Body of pancreas (tissue), 4 donors: ENCODE measurements at regions not wholly inside any gene's neighbourhood (a gene's known extent, or its start where the extent isn't known, plus 50 kb on each side); places are given as distances from the start of the nearest gene placed in this dataset.
"Not testable (repeated sequence)": the region's sequence is repeated elsewhere in the genome, so short reads cannot be mapped to it uniquely, and the experiment has no call there.

Experiments used
- ATAC-seq: fragments of 150-250 bp; one replicate; pipeline ENCODE4 v1.9.1; 2016
- DNase-seq, 4 donors: peaks; one replicate each; pipeline ENCODE4 v3.0.0-alpha.2; 2019
- H3K27ac ChIP-seq, 4 donors: fragments of 200-600 bp; sonication (generic); 1 replicate in 3 of 4; 2 replicates in 1 of 4; pipeline versions ENCODE4 v1.5.1 to v1.6.1; 2016 to 2019; ENCODE audit warnings: mild to moderate bottlenecking in 1 of 4, mixed read lengths in 1 of 4, moderate library complexity in 1 of 4
- H3K27me3 ChIP-seq, 2 donors: fragments of 200-600 bp; sonication (generic); one replicate each; pipeline ENCODE4 v1.6.0; 2016; ENCODE audit warnings: mild to moderate bottlenecking in 1 of 2
- H3K36me3 ChIP-seq, 2 donors: fragments of 200-600 bp; sonication (generic); replicated peaks in 1 of 2; 2 replicates each; pipeline ENCODE4 v1.5.1; 2016; ENCODE audit warnings: low read depth in 2 of 2; ENCODE audit not compliant: insufficient read depth in 1 of 2
- H3K4me1 ChIP-seq: fragments of 200-600 bp; sonication (generic); one replicate; pipeline ENCODE4 v1.6.0; 2016
- H3K4me3 ChIP-seq, 2 donors: fragments of 200-600 bp; sonication (generic); 1 replicate in 1 of 2; 2 replicates in 1 of 2; pipeline ENCODE4 v1.5.1; 2016 to 2019
- H3K9me3 ChIP-seq, 3 donors: fragments of 200-600 bp; sonication (generic); 1 replicate in 2 of 3; 2 replicates in 1 of 3; pipeline ENCODE4 v1.5.1; 2016
- POLR2A ChIP-seq, 3 donors: fragments of 450-650 bp; IDR thresholded peaks; one replicate each; pipeline ENCODE4 v1.6.1; 2016; ENCODE audit warnings: antibody characterized with exemption in 3 of 3, mild to moderate bottlenecking in 2 of 3
- WGBS, 2 donors: methylation state at CpG; one replicate each; pipeline ENCODE4 v1.1.5; 2017; 5-methylcytosine and 5-hydroxymethylcytosine counted together
- intact Hi-C: fragments of 100-400 bp; cut with DNase I; formaldehyde crosslinking; loops from one replicate; pipeline ENCODE4 v1.15.1; 2023
- TF ChIP-seq, protein P1 (sequence below), 7 experiments: fragments of 450-650 bp in 4 of 7; fragments of 200-600 bp in 3 of 7; sonication (generic) in 3 of 7; IDR thresholded peaks; one replicate each; pipeline ENCODE4 v1.5.1; 2016 to 2019; ENCODE audit warnings: antibody characterized with exemption in 7 of 7

DNA sequence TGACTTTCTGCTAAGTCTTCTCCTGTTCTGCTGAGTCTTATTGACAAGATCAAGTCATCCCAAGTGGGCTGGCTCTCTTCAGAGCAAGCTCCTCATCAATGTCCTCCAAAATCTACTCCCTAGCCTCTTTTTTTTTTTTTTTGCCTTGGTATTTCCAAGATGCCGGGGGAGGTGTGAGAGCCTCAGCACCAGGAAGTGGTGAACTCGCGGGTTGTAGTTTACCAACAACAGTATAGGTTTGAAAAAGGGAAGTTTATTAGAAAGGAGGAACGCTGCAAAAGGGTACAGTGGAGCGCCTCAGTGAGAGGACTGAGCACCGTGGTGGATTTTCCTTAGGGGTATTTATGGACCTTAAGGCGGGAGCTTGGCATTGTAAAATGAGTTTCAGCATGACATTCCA, 94.3 kb upstream of the SGO1 start:
- Histone ChIP-seq H3K9me3 (no peaks in the 10 kb centered on the region), H3K4me1 (no peaks in the 10 kb centered on the region), H3K36me3 (no peaks in the 10 kb centered on the region), H3K4me3 (no peak overlapping the region), H3K27ac (no peak overlapping the region), H3K27me3 (no peaks in the 10 kb centered on the region)
- WGBS, 2 donors = 51 to 80% methylated on average over 7 of the region's 7 CpGs
- DNase-seq (no peak), ATAC-seq (no peak)
- no peak for TF ChIP-seq POLR2A (IDR thresholded peaks at IDR 0.05)
- TF ChIP-seq, protein P1, sequence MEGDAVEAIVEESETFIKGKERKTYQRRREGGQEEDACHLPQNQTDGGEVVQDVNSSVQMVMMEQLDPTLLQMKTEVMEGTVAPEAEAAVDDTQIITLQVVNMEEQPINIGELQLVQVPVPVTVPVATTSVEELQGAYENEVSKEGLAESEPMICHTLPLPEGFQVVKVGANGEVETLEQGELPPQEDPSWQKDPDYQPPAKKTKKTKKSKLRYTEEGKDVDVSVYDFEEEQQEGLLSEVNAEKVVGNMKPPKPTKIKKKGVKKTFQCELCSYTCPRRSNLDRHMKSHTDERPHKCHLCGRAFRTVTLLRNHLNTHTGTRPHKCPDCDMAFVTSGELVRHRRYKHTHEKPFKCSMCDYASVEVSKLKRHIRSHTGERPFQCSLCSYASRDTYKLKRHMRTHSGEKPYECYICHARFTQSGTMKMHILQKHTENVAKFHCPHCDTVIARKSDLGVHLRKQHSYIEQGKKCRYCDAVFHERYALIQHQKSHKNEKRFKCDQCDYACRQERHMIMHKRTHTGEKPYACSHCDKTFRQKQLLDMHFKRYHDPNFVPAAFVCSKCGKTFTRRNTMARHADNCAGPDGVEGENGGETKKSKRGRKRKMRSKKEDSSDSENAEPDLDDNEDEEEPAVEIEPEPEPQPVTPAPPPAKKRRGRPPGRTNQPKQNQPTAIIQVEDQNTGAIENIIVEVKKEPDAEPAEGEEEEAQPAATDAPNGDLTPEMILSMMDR (IDR thresholded peaks at IDR 0.05) = no peak
- intact Hi-C loops = no loop called here

DNA sequence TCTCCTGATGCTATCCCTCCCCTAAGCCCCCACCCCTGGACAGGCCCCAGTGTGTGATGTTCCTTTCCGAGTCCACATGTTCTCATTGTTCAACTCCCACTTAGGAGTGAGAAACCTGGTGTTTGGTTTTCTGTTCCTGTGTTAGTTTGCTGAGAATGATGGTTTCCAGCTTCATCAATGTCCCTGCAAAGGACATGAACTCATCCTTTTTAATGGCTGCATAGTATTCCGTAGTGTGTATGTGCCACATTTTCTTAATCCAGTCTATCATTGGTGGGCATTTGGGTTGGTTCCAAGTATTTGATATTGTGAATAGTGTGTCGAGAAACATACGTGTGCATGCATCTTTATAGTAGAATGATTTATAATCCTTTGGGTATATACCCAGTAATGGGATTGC, 80.0 kb upstream of the SGO1 start:
- DNase-seq, H3K4me3 ChIP-seq, H3K27me3 ChIP-seq, H3K36me3 ChIP-seq, ATAC-seq, intact Hi-C loops, H3K9me3 ChIP-seq, H3K4me1 ChIP-seq, H3K27ac ChIP-seq: not testable (repeated sequence)
- 90 to 94% methylated on average over 4 of the region's 4 CpGs for WGBS, 2 donors

DNA sequence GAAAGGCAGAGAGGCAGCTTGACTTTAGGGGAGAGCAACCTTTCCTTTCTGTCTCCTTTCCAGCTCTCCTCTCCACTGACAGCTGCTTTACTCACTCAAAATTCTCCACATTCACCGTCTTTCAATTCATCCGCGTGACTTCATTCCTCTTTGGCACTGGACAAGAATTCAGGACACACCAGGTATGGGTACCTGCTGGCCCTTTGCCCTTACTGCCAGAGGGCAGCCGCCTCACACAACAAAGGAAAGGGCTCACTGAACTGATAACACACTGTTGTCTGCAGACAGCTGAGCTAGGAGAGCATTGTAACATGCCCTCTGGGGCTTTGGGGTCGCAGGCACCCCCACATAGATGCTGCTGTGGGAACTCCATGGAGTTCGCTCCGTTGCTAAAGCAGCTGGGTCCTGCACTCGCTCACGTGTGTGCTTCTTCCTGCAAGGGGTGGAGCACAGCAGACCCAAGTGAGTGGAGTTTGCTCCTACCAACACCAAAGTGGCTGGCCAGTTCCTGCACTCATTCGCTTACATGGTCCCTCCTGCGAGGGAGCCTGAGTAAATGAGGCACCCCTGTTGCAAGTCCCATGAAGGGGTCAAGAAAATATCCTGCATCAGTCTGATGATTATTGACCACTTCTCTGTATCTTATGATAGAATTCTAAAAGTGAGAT, 79.0 kb upstream of the SGO1 start:
- TF ChIP-seq, protein P1 (IDR thresholded peaks at IDR 0.05) = no peak
- TF ChIP-seq POLR2A (IDR thresholded peaks at IDR 0.05) = no peak
- H3K27me3 ChIP-seq = no peaks in the 10 kb centered on the region
- WGBS, 2 donors = 84 to 86% methylated on average over 10 to 11 of the region's 11 CpGs
- H3K27ac ChIP-seq = no peak overlapping the region
- no peaks in the 10 kb centered on the region for H3K9me3 ChIP-seq
- no peaks in the 10 kb centered on the region for H3K36me3 ChIP-seq
- no peaks in the 10 kb centered on the region for H3K4me1 ChIP-seq
- ATAC-seq (no peak), DNase-seq (no peak)
- intact Hi-C loops = no loop called here
- no peak overlapping the region for H3K4me3 ChIP-seq

DNA sequence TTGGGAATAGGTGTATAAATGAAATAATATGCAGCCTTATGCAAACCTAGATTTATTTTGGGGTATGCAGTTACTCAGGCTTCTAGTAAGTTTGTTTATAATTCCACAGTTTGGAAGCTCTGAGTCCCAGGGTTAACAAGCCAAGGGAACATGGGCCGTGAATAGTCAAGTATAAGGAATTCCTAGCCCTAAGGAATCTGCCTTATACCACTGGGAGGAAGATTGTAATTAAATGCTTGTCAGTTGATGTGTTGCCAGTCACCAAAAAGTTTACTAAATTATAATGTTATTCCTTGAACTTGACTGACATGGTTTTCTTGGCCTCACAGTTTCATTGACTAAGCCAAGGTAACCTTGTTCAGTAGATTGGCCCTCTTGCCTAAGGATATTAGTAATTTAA, 72.4 kb upstream of the SGO1 start:
- Histone ChIP-seq H3K9me3 (no peaks in the 10 kb centered on the region), H3K4me1 (no peaks in the 10 kb centered on the region), H3K27me3 (no peaks in the 10 kb centered on the region), H3K4me3 (no peak overlapping the region), H3K36me3 (no peaks in the 10 kb centered on the region), H3K27ac (no peak overlapping the region)
- no peak for DNase-seq
- WGBS, 2 donors = 90 to 94% methylated on average over 1 of the region's 1 CpG
- intact Hi-C loops = no loop called here
- no peak for ATAC-seq
- TF ChIP-seq, protein P1 (IDR thresholded peaks at IDR 0.05) = no peak
- TF ChIP-seq POLR2A (IDR thresholded peaks at IDR 0.05) = no peak

DNA sequence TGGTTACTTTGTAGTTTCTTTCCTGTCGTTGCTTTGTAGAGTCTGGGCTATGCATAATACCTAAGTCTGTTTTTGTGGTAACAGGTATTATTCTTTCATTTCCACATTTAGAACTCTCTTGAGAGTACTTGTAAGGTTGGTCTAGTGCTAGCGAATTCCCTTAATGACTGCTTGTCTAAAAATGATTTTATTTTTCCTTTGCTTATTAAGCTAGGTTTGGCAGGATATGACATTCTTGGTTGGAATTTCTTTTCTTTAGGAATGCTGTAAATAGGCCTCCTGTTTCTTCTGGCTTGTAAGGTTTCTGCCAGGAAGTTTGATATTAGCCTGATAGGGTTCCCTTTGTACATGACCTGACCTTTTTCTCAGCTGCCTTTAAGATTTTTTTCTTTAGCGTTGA, 70.1 kb upstream of the SGO1 start:
- Histone ChIP-seq H3K27ac (no peak overlapping the region), H3K36me3 (no peaks in the 10 kb centered on the region), H3K27me3 (no peaks in the 10 kb centered on the region), H3K4me3 (no peak overlapping the region), H3K4me1 (no peaks in the 10 kb centered on the region), H3K9me3 (no peaks in the 10 kb centered on the region)
- ATAC-seq = no peak
- no peak for DNase-seq
- 62 to 72% methylated on average over 3 of the region's 3 CpGs for WGBS, 2 donors
- intact Hi-C loops = no loop called here
- TF ChIP-seq, protein P1 (IDR thresholded peaks at IDR 0.05) = no peak
- no peak for TF ChIP-seq POLR2A (IDR thresholded peaks at IDR 0.05)
